NCI-H2107 treated with DMSO at 0.1 percent for 48 hours (cell line): ENCODE measurements at regions not wholly inside any gene's neighbourhood (a gene's known extent, or its start where the extent isn't known, plus 50 kb on each side); places are given as distances from the start of the nearest gene placed in this dataset.
"Not testable (repeated sequence)": the region's sequence is repeated elsewhere in the genome, so short reads cannot be mapped to it uniquely, and the experiment has no call there.

Experiments
- DNase-seq: peaks from one replicate; lab custom pipeline; 2025; ENCODE audit not compliant: unreplicated experiment; lab: John Stamatoyannopoulos, UW

- DNase-seq: no peak
These were observed 52.3 kb downstream of the MRPL57 start for GRCh38 chr13:21228738-21229137.

- no peak for DNase-seq
These were observed 53.0 kb downstream of the MRPL57 start for GRCh38 chr13:21229241-21230024.

GRCh38 chr13:21230516-21230915 is 54.1 kb downstream of the MRPL57 start:
- no peak for DNase-seq

GRCh38 chr13:21231426-21231940 is 55.0 kb downstream of the MRPL57 start:
- DNase-seq: no peak

- DNase-seq: no peak
These were observed 55.7 kb downstream of the MRPL57 start for GRCh38 chr13:21232196-21232595.

- DNase-seq: no peak
These were observed 56.1 kb downstream of the MRPL57 start for GRCh38 chr13:21232599-21232998.

GRCh38 chr13:21233086-21233485 is 56.6 kb downstream of the MRPL57 start:
- DNase-seq: no peak

GRCh38 chr13:21234526-21234925 is 58.1 kb downstream of the MRPL57 start:
- no peak for DNase-seq

GRCh38 chr13:21235174-21235573 is 58.7 kb downstream of the MRPL57 start:
- no peak for DNase-seq

GRCh38 chr13:21237081-21237480 is 60.6 kb downstream of the MRPL57 start:
- no peak for DNase-seq

GRCh38 chr13:21238267-21238666 is 61.8 kb downstream of the MRPL57 start:
- no peak for DNase-seq

GRCh38 chr13:21240586-21240985 is 64.1 kb downstream of the MRPL57 start:
- no peak for DNase-seq

- DNase-seq: no peak
These were observed 65.8 kb downstream of the MRPL57 start for GRCh38 chr13:21242236-21242635.

- no peak for DNase-seq
These were observed 66.8 kb downstream of the MRPL57 start for GRCh38 chr13:21243045-21243897.

- not testable (repeated sequence) for DNase-seq
These were observed 67.4 kb downstream of the MRPL57 start for GRCh38 chr13:21243898-21244184.

- DNase-seq: no peak
These were observed 70.4 kb downstream of the MRPL57 start for GRCh38 chr13:21246761-21247452.

GRCh38 chr13:21256351-21256761 is 79.9 kb downstream of the MRPL57 start:
- DNase-seq: no peak

GRCh38 chr13:21256891-21257290 is 80.4 kb downstream of the MRPL57 start:
- no peak for DNase-seq

- no peak for DNase-seq
These were observed 83.4 kb downstream of the MRPL57 start for GRCh38 chr13:21259571-21260455.

GRCh38 chr13:21260561-21261290 is 84.3 kb downstream of the MRPL57 start:
- not testable (repeated sequence) for DNase-seq
